AG04450 (cell line): ENCODE measurements at regions not wholly inside any gene's neighbourhood (a gene's known extent, or its start where the extent isn't known, plus 50 kb on each side); places are given as distances from the start of the nearest gene placed in this dataset.
A peak's percentile ranks its signal among the peaks of the same experiment; 100 is the strongest.

Experiments used
- CTCF ChIA-PET: fragments of 300-600, 350-600 bp; formaldehyde crosslinking; extraction: SDS; loops from one replicate; lab custom pipeline; 2022; ENCODE audit warnings: antibody characterized with exemption, inconsistent platforms; lab: Charles Lee
- POLR2A ChIA-PET: fragments of 350-600 bp; formaldehyde crosslinking; extraction: SDS; loops from one replicate; lab custom pipeline; 2021; ENCODE audit warnings: antibody characterized with exemption, inconsistent platforms; lab: Yijun Ruan, JAX
- DNase-seq: peaks from one replicate; pipeline ENCODE4 v3.0.0-alpha.2; 2011; ENCODE audit warnings: low read depth, low spot score
- H3K27ac ChIP-seq: one replicate; pipeline ENCODE4 v1.5.1; 2012; ENCODE audit warnings: low read depth, low read length, control low read depth
- H3K27me3 ChIP-seq: one replicate; pipeline ENCODE4 v1.6.0; 2012; ENCODE audit warnings: low read length; ENCODE audit not compliant: control insufficient read depth, insufficient read depth
- H3K4me3 ChIP-seq: 2 replicates; pipeline ENCODE4 v1.5.1; 2011; ENCODE audit warnings: mild to moderate bottlenecking, low read depth, low read length, control low read depth
- H3K9me3 ChIP-seq: 2 replicates; pipeline ENCODE4 v1.5.1; 2012; ENCODE audit warnings: low read length; ENCODE audit not compliant: control insufficient read depth, insufficient read depth
- TF ChIP-seq, protein P1 (sequence below): IDR thresholded peaks from 2 replicates; pipeline ENCODE4 v1.5.1; 2011; ENCODE audit warnings: low read depth, low read length, control low read depth, inconsistent platforms

DNA sequence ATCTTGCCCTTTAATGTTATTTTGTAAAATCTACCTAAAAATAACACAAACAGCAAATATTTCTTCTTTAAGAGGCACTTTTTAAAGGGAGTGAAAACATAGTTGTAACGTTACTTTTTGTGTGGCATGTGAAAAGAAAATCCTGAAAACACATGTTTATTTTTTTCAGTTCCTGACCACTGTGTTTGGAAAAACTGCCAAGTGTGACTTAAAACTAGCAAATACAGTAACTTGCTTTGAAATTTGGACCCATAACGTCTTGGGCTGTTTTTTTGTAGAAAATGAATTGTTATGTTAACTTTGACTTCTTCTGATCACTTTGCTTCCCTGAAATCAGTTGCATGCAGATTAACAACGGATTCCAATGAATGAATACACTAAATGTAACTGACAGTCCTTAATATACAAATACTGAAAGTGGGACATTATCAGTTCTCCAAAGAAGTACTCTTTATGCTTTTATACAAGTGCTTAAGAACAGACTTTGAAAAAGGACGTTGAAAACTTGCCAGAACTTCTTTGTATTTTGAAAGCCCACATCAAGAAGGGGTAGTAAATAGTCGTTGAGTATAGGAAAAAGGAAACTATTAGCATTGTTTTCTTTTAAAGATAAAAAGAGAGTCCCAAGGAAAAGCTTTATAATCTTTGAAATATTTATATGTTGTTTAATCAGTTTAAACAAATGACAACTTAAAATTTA is 96.1 kb upstream of the ZEB2 start:
- no peak for DNase-seq
- H3K27ac ChIP-seq, result no peak overlapping the region
- H3K9me3 ChIP-seq, result no peaks in the 10 kb centered on the region
- TF ChIP-seq, protein P1, sequence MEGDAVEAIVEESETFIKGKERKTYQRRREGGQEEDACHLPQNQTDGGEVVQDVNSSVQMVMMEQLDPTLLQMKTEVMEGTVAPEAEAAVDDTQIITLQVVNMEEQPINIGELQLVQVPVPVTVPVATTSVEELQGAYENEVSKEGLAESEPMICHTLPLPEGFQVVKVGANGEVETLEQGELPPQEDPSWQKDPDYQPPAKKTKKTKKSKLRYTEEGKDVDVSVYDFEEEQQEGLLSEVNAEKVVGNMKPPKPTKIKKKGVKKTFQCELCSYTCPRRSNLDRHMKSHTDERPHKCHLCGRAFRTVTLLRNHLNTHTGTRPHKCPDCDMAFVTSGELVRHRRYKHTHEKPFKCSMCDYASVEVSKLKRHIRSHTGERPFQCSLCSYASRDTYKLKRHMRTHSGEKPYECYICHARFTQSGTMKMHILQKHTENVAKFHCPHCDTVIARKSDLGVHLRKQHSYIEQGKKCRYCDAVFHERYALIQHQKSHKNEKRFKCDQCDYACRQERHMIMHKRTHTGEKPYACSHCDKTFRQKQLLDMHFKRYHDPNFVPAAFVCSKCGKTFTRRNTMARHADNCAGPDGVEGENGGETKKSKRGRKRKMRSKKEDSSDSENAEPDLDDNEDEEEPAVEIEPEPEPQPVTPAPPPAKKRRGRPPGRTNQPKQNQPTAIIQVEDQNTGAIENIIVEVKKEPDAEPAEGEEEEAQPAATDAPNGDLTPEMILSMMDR, result no peak
- CTCF ChIA-PET, result no interaction called here
- POLR2A ChIA-PET, result no interaction called here
- no peaks in the 10 kb centered on the region for H3K27me3 ChIP-seq
- no peak overlapping the region for H3K4me3 ChIP-seq

DNA sequence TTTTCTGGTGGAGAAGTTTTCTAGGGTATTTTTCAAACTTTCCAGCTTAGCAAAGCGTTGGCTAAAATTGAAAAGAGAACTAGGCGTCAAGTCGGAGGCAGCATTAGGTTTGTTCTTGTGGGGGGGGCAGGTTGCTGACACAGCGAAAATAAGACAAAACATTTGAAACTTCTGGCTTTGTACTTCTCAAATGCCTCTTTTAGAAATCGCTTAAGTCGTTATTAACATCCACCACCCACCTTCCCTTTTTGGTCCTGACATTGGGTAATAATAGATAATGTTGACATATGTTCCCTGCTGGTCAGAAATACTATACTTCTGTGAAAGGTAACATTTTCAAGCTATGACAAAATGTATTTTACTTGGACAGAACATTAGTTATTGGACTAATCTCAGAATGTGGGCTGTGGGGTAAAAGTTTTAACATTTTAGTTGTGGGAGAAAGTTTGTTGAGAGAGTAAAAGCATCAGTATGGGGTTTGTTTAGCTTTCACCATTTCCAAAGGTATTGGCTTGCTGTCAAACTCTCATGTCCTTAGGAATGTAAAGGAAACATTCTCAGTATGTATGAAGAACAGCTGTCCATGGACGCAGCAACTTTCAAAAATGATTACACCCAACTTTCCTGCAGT is 88.1 kb upstream of the ZEB2 start:
- Histone ChIP-seq H3K27me3 (no peaks in the 10 kb centered on the region), H3K27ac (no peak overlapping the region), H3K9me3 (no peaks in the 10 kb centered on the region), H3K4me3 (no peak overlapping the region)
- peak; percentile 52 for DNase-seq
- TF ChIP-seq, protein P1, result no peak
- CTCF ChIA-PET, result no interaction called here
- POLR2A ChIA-PET, result interaction anchor here (0.6 to 1.2 kb wide), 2 partner anchors 12 to 515 kb away, joined by 3 to 5 read pairs; no protein-coding TSS in a partner anchor

DNA sequence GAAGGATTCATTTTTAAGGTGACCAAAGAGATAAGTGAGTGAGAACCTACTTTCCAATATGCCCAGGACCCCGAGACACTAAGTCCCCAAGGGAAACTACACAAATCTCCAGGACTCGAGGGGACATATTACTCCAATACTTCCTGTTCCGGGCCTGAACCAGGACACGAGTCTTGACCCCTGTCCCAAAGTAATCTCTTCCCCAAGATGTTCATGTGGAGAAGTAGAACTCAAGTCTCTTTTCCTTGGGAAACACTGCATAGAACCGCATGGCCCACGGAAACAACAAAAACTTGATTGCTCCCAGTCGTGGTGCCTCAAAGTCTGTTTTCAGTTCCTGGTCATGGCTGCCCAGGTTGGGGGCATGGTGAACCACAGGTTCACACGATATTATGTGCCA is 87.2 kb upstream of the ZEB2 start:
- TF ChIP-seq, protein P1, result no peak
- H3K27ac ChIP-seq, result no peak overlapping the region
- DNase-seq, result no peak
- no peaks in the 10 kb centered on the region for H3K27me3 ChIP-seq
- POLR2A ChIA-PET, result no interaction called here
- H3K4me3 ChIP-seq, result no peak overlapping the region
- CTCF ChIA-PET, result no interaction called here
- H3K9me3 ChIP-seq, result no peaks in the 10 kb centered on the region

DNA sequence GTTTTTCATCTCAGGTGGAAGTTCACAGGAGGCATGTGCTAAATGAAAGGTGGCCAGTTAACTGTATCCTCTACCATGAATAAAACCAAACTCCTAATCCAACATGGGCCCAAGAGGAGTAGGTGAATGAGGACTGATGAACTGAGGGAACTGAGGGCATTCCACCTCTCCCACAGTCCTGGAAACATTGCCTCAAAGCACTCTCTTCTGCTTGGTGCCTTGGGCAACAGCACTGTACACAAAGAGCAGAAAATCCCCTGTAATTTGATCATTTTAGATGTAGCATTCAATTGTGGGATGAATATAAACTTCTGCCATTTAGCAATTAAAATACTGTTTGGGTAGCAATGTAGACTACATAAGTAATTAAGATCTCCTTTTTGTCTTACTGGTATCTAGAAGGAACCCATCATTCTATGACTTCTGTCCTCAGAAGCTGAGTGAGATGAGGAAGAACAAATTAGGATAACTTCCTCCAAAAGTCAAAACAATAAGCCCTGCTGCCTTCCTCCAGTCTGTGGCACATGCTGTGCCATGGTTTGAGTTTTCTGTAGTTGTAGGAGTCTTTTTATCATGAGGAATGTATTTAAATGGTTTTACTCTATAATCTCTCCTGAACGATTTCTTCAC is 86.7 kb upstream of the ZEB2 start:
- ChIA-PET CTCF (no interaction called here), POLR2A (no interaction called here)
- Histone ChIP-seq H3K4me3 (no peak overlapping the region), H3K27me3 (no peaks in the 10 kb centered on the region), H3K27ac (no peak overlapping the region), H3K9me3 (no peaks in the 10 kb centered on the region)
- TF ChIP-seq, protein P1, result no peak
- DNase-seq, result no peak
